ENCODE measurements at regions not wholly inside any gene's neighbourhood (a gene's known extent, or its start where the extent isn't known, plus 50 kb on each side); places are given as distances from the start of the nearest gene placed in this dataset.

DNA sequence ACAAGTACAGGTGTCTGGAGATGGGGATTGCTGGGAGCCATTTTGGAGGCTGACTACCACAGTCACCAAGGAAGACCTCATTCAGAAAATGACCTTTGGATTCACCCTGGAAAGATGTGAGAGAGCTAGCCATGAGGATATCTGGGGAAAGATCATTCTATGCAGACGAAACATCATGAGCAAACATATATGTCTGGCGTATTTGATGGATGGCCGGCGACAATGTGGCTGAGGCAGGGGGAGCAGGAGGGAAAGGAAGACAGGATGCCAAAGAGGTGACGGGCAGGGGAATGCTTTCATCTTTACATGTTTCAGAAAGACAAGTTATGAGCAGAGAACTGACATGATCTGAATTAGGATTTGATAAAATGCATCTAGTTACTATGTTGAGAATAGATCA is 61.5 kb upstream of the SOX13 start:
- TF ChIP-seq, protein P1, sequence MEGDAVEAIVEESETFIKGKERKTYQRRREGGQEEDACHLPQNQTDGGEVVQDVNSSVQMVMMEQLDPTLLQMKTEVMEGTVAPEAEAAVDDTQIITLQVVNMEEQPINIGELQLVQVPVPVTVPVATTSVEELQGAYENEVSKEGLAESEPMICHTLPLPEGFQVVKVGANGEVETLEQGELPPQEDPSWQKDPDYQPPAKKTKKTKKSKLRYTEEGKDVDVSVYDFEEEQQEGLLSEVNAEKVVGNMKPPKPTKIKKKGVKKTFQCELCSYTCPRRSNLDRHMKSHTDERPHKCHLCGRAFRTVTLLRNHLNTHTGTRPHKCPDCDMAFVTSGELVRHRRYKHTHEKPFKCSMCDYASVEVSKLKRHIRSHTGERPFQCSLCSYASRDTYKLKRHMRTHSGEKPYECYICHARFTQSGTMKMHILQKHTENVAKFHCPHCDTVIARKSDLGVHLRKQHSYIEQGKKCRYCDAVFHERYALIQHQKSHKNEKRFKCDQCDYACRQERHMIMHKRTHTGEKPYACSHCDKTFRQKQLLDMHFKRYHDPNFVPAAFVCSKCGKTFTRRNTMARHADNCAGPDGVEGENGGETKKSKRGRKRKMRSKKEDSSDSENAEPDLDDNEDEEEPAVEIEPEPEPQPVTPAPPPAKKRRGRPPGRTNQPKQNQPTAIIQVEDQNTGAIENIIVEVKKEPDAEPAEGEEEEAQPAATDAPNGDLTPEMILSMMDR (IDR thresholded peaks at IDR 0.05) = no peak
- no peak for TF ChIP-seq EZH2 (IDR thresholded peaks at IDR 0.05)
